Kidney epithelial cell (primary cell): ENCODE measurements at regions not wholly inside any gene's neighbourhood (a gene's known extent, or its start where the extent isn't known, plus 50 kb on each side); places are given as distances from the start of the nearest gene placed in this dataset.

Experiments used
- DNase-seq: peaks from one replicate; pipeline ENCODE4 v3.0.0-alpha.2; 2010; ENCODE audit warnings: low read depth
- H3K27me3 ChIP-seq: 2 replicates; pipeline ENCODE4 v1.6.0; 2011; ENCODE audit warnings: low read length; ENCODE audit not compliant: control insufficient read depth, insufficient read depth
- H3K36me3 ChIP-seq: 2 replicates; pipeline ENCODE4 v1.5.1; 2011; ENCODE audit warnings: low read length; ENCODE audit not compliant: control insufficient read depth, insufficient read depth
- H3K4me3 ChIP-seq: 2 replicates; pipeline ENCODE4 v1.5.1; 2011; ENCODE audit warnings: low read depth, mild to moderate bottlenecking, control low read depth, low read length
- CTCF ChIP-seq: IDR thresholded peaks from 2 replicates; pipeline ENCODE4 v1.5.1; 2011; ENCODE audit warnings: mild to moderate bottlenecking, moderate library complexity, low read length, control low read depth, inconsistent platforms; ENCODE audit not compliant: insufficient read depth, poor library complexity, severe bottlenecking

- H3K4me3 ChIP-seq, result no peak overlapping the region
- TF ChIP-seq CTCF, result no peak
- DNase-seq, result no peak
- H3K36me3 ChIP-seq, result no peaks in the 10 kb centered on the region
- no peaks in the 10 kb centered on the region for H3K27me3 ChIP-seq
Observed at GRCh38 chr16:5884996-5885395, 787.4 kb upstream of the EEF2KMT start.

- DNase-seq, result no peak
- Histone ChIP-seq H3K27me3 (no peaks in the 10 kb centered on the region), H3K36me3 (no peaks in the 10 kb centered on the region), H3K4me3 (no peak overlapping the region)
- TF ChIP-seq CTCF, result no peak
Observed at GRCh38 chr16:5884339-5884738, 786.7 kb upstream of the EEF2KMT start.

DNA sequence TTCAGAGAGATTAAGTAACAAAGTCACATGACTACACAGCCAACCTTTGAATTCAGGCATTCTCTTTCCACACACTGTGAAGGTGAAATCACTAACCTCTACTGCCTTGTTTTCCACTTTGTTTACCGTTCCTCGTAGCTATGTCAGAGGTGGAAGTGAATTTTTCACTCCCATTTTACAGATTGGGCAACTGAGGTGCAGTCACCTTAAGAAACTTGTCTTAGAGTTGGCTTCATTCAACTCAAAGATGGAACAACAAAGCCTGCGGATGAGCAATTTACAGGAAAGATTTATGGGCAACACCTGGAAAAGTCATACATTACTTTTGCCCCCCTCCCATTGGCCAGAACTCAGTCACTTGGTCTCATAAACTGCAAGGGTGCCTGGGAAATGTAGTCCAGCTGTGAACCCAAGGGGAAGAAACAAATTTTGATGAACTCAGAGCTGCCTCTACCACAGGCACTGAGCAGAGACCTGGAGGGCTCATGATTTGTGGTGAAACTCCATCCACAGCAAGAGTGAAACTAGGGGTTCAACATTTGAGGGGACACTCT lies 784.6 kb upstream of the EEF2KMT start:
- no peak overlapping the region for H3K4me3 ChIP-seq
- H3K27me3 ChIP-seq, result no peaks in the 10 kb centered on the region
- no peak for DNase-seq
- no peak for TF ChIP-seq CTCF
- no peaks in the 10 kb centered on the region for H3K36me3 ChIP-seq

GRCh38 chr16:5875416-5875815 lies 777.8 kb upstream of the EEF2KMT start:
- no peak for DNase-seq

DNA sequence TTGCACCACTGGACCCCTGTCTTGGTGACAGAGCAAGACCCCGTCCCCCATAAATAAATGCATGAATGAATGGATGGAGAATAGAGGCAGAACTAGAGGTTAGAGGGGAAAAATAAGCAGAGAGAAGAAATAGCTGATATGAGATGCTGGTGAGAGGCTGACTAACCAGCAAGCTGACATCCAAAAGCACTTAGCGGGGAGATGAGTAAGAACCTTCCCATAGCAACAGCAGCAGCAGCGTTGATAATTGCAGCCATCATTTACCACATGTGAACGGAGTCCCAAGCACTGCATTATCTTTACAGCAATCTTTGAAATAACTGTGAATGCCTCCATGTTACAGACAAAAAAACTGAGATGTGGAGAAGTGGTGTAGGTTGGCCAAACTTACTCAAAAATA lies 777.3 kb upstream of the EEF2KMT start:
- Histone ChIP-seq H3K36me3 (no peaks in the 10 kb centered on the region), H3K4me3 (no peak overlapping the region), H3K27me3 (no peaks in the 10 kb centered on the region)
- no peak for DNase-seq
- no peak for TF ChIP-seq CTCF

More at GRCh38 chr16:5875416-5875815, 777.8 kb upstream of the EEF2KMT start:
- no peak overlapping the region for H3K4me3 ChIP-seq
- H3K27me3 ChIP-seq, result no peaks in the 10 kb centered on the region
- H3K36me3 ChIP-seq, result no peaks in the 10 kb centered on the region
- no peak for TF ChIP-seq CTCF

GRCh38 chr16:5873221-5873620 lies 775.6 kb upstream of the EEF2KMT start:
- DNase-seq, result no peak
- Histone ChIP-seq H3K4me3 (no peak overlapping the region), H3K36me3 (no peaks in the 10 kb centered on the region), H3K27me3 (no peaks in the 10 kb centered on the region)
- TF ChIP-seq CTCF, result no peak
